Esophagus squamous epithelium (tissue), 5 donors: ENCODE measurements at regions not wholly inside any gene's neighbourhood (a gene's known extent, or its start where the extent isn't known, plus 50 kb on each side); places are given as distances from the start of the nearest gene placed in this dataset.

ENCODE experiments used
- DNase-seq: peaks from one replicate; lab custom pipeline; 2025; lab: John Stamatoyannopoulos, UW
- H3K27ac ChIP-seq, 4 donors: fragments of 200-600 bp; sonication (generic); one replicate each; pipeline ENCODE4 v1.5.1; 2016 to 2019; ENCODE audit warnings: mild to moderate bottlenecking in 1 of 4
- H3K27me3 ChIP-seq, 4 donors: fragments of 200-600 bp; sonication (generic); 1 replicate in 3 of 4; 2 replicates in 1 of 4; pipeline versions ENCODE4 v1.5.1 to v1.6.0; 2017 to 2021; ENCODE audit warnings: antibody characterized with exemption in 1 of 4
- H3K36me3 ChIP-seq, 3 donors: fragments of 200-600 bp; sonication (generic); one replicate each; pipeline ENCODE4 v1.5.1; 2016 to 2019
- H3K4me1 ChIP-seq, 3 donors: fragments of 200-600 bp; sonication (generic); one replicate each; pipeline ENCODE4 v1.5.1; 2017 to 2019
- H3K4me3 ChIP-seq, 4 donors: fragments of 200-600 bp; sonication (generic); 1 replicate in 3 of 4; 2 replicates in 1 of 4; pipeline ENCODE4 v1.5.1; 2016 to 2019; ENCODE audit warnings: mild to moderate bottlenecking in 2 of 4, moderate library complexity in 1 of 4
- H3K9me3 ChIP-seq, 3 donors: fragments of 200-600 bp; sonication (generic); one replicate each; pipeline ENCODE4 v1.5.1; 2016 to 2019
- CTCF ChIP-seq, 6 experiments: fragments of 450-650 bp in 4 of 6; fragments of 200-600 bp in 2 of 6; sonication (generic) in 2 of 6; IDR thresholded peaks; one replicate each; pipeline ENCODE4 v1.5.1; 2016 to 2019; ENCODE audit warnings: antibody characterized with exemption in 6 of 6, mild to moderate bottlenecking in 4 of 6, moderate library complexity in 4 of 6
- POLR2A ChIP-seq, 4 donors: fragments of 450-650 bp; IDR thresholded peaks; one replicate each; pipeline ENCODE4 v1.6.1; 2017; ENCODE audit warnings: antibody characterized with exemption in 4 of 4, mild to moderate bottlenecking in 4 of 4, moderate library complexity in 3 of 4
- WGBS, 2 donors: methylation state at CpG; one replicate each; pipeline ENCODE4 v1.1.5; 2018; 5-methylcytosine and 5-hydroxymethylcytosine counted together
- intact Hi-C: fragments of 100-400 bp; cut with DNase I; formaldehyde crosslinking; loops from one replicate; pipeline ENCODE4 v1.15.0; 2022
- donor health status: DM: yes; HTN: yes; CAD: no.

GRCh38 chr16:60686824-60687223 lies 1349.4 kb downstream of the CDH8 start:
- Histone ChIP-seq H3K4me3 (no peak overlapping the region), H3K27ac (no peak overlapping the region), H3K9me3 (peaks cover 0 to 7% (median 3%) of the 10 kb centered on the region in 3 donors), H3K27me3 (no peaks in the 10 kb centered on the region), H3K4me1 (no peaks in the 10 kb centered on the region), H3K36me3 (no peaks in the 10 kb centered on the region)
- TF ChIP-seq CTCF (IDR thresholded peaks at IDR 0.05) (no peak), POLR2A (IDR thresholded peaks at IDR 0.05) (no peak)
- DNase-seq: no peak
- intact Hi-C loops: no loop called here
- WGBS, 2 donors: 58 to 67% methylated on average over 2 of the region's 2 CpGs

GRCh38 chr16:60684002-60684401 lies 1352.2 kb downstream of the CDH8 start:
- intact Hi-C loops: no loop called here
- no peak for DNase-seq
- no peaks in the 10 kb centered on the region for H3K27me3 ChIP-seq
- peaks cover 0 to 3% (median 3%) of the 10 kb centered on the region in 3 donors for H3K9me3 ChIP-seq
- H3K4me3 ChIP-seq: no peak overlapping the region
- H3K4me1 ChIP-seq: no peaks in the 10 kb centered on the region
- H3K27ac ChIP-seq: no peak overlapping the region
- no peak for TF ChIP-seq POLR2A (IDR thresholded peaks at IDR 0.05)
- TF ChIP-seq CTCF (IDR thresholded peaks at IDR 0.05): no peak
- WGBS, 2 donors: 19 to 39% methylated on average over 4 of the region's 4 CpGs
- H3K36me3 ChIP-seq: no peaks in the 10 kb centered on the region

GRCh38 chr16:60682219-60682618 lies 1354.0 kb downstream of the CDH8 start:
- no peak overlapping the region for H3K27ac ChIP-seq
- peaks cover 0 to 3% (median 0%) of the 10 kb centered on the region in 3 donors for H3K9me3 ChIP-seq
- no peaks in the 10 kb centered on the region for H3K4me1 ChIP-seq
- 24 to 33% methylated on average over 1 of the region's 1 CpG for WGBS, 2 donors
- TF ChIP-seq CTCF (IDR thresholded peaks at IDR 0.05) (no peak), POLR2A (IDR thresholded peaks at IDR 0.05) (no peak)
- no peak overlapping the region for H3K4me3 ChIP-seq
- DNase-seq: no peak
- intact Hi-C loops: no loop called here
- H3K36me3 ChIP-seq: no peaks in the 10 kb centered on the region
- H3K27me3 ChIP-seq: no peaks in the 10 kb centered on the region

GRCh38 chr16:60681043-60681442 lies 1355.2 kb downstream of the CDH8 start:
- H3K4me3 ChIP-seq: no peak overlapping the region
- intact Hi-C loops: no loop called here
- H3K9me3 ChIP-seq: no peaks in the 10 kb centered on the region
- H3K4me1 ChIP-seq: no peaks in the 10 kb centered on the region
- DNase-seq: no peak
- no peak overlapping the region for H3K27ac ChIP-seq
- no peaks in the 10 kb centered on the region for H3K36me3 ChIP-seq
- WGBS, 2 donors: 57 to 62% methylated on average over 1 of the region's 1 CpG
- no peaks in the 10 kb centered on the region for H3K27me3 ChIP-seq
- TF ChIP-seq CTCF (IDR thresholded peaks at IDR 0.05) (no peak), POLR2A (IDR thresholded peaks at IDR 0.05) (no peak)

GRCh38 chr16:60675022-60675421 lies 1361.2 kb downstream of the CDH8 start:
- Histone ChIP-seq H3K36me3 (no peaks in the 10 kb centered on the region), H3K9me3 (peaks cover 0 to 6% (median 0%) of the 10 kb centered on the region in 3 donors), H3K4me3 (no peak overlapping the region), H3K27me3 (no peaks in the 10 kb centered on the region), H3K27ac (no peak overlapping the region), H3K4me1 (no peaks in the 10 kb centered on the region)
- no peak for TF ChIP-seq POLR2A (IDR thresholded peaks at IDR 0.05)
- TF ChIP-seq CTCF (IDR thresholded peaks at IDR 0.05): no peak
- intact Hi-C loops: no loop called here
- DNase-seq: no peak
